ENCODE measurements at regions not wholly inside any gene's neighbourhood (a gene's known extent, or its start where the extent isn't known, plus 50 kb on each side); places are given as distances from the start of the nearest gene placed in this dataset.
A peak's percentile ranks its signal among the peaks of the same experiment; 100 is the strongest.

- TF ChIP-seq CTCF (IDR thresholded peaks at IDR 0.05): peak in 1 of 6 experiments; percentile 4
- TF ChIP-seq POLR2A (IDR thresholded peaks at IDR 0.05): no peak
- H3K4me3 ChIP-seq: no peak overlapping the region
- no peaks in the 10 kb centered on the region for H3K9me3 ChIP-seq (replicated peaks in 1 of 3)
- H3K36me3 ChIP-seq (replicated peaks in 1 of 2): no peaks in the 10 kb centered on the region
- peak; percentile 52 to 84 (median 75) for DNase-seq
- no peak overlapping the region for H3K27ac ChIP-seq
- peaks cover 4 to 5% of the 10 kb centered on the region in 2 donors for H3K4me1 ChIP-seq (replicated peaks in 1 of 2)
- intact Hi-C loops (cut with DNase I): no loop called here
- no peaks in the 10 kb centered on the region for H3K27me3 ChIP-seq
Measured at GRCh38 chr17:69960755-69961154, 114.3 kb upstream of the KCNJ16 start.

DNA sequence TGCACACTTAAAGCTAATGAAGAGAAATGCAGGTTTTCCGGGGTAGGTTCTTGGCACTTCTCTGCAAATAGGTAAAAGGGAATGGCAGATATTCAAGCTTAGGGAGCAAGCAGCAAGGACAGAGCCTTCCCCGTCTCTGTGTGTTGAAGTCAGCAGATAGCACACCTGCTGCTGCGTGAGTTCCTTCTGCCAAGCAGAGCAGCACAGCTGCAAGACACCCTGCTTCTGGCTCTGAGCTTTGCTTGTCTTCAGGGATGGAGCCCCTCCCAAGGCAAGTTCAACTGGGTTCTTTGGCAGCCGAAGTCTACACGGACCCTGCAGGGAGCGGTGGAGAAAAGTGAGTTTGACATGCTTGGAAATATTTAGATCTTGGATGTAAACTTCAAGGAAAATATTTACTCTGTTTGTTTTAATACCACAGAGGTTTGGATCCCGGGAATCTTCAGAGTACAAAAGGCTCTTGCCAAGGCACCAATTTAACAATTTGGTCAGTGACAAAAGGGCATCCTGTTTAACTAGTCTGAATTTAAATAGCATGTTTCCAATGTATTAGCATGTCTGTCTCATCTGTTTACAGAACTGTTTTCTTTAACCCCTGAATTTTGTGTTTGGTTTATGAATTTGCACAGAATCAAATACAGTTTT lies 113.4 kb upstream of the KCNJ16 start:
- intact Hi-C loops (cut with DNase I): no loop called here
- peak in 2 of 7 donors; percentile 8 to 15 for DNase-seq
- TF ChIP-seq CTCF (IDR thresholded peaks at IDR 0.05) (no peak), POLR2A (IDR thresholded peaks at IDR 0.05) (no peak)
- 47 to 66% (median 53%) methylated on average over 7 of the region's 7 CpGs for WGBS, 4 donors
- peaks cover 4 to 5% of the 10 kb centered on the region in 2 donors for H3K4me1 ChIP-seq (replicated peaks in 1 of 2)
- H3K9me3 ChIP-seq (replicated peaks in 1 of 3): no peaks in the 10 kb centered on the region
- H3K27me3 ChIP-seq: no peaks in the 10 kb centered on the region
- no peaks in the 10 kb centered on the region for H3K36me3 ChIP-seq (replicated peaks in 1 of 2)
- no peak overlapping the region for H3K27ac ChIP-seq
- no peak overlapping the region for H3K4me3 ChIP-seq

GRCh38 chr17:69962436-69962995 lies 112.5 kb upstream of the KCNJ16 start:
- TF ChIP-seq CTCF (IDR thresholded peaks at IDR 0.05) (no peak), POLR2A (IDR thresholded peaks at IDR 0.05) (no peak)
- Histone ChIP-seq H3K9me3 (replicated peaks in 1 of 3) (no peaks in the 10 kb centered on the region), H3K36me3 (replicated peaks in 1 of 2) (no peaks in the 10 kb centered on the region), H3K27me3 (no peaks in the 10 kb centered on the region), H3K4me1 (replicated peaks in 1 of 2) (peaks cover 4 to 5% of the 10 kb centered on the region in 2 donors), H3K27ac (no peak overlapping the region), H3K4me3 (no peak overlapping the region)
- WGBS, 4 donors: 79 to 87% (median 81%) methylated on average over 2 of the region's 2 CpGs
- no peak for DNase-seq
- intact Hi-C loops (cut with DNase I): no loop called here

- Histone ChIP-seq H3K9me3 (replicated peaks in 1 of 3) (no peaks in the 10 kb centered on the region), H3K27ac (no peak overlapping the region), H3K27me3 (no peaks in the 10 kb centered on the region), H3K4me3 (no peak overlapping the region), H3K36me3 (replicated peaks in 1 of 2) (no peaks in the 10 kb centered on the region), H3K4me1 (replicated peaks in 1 of 2) (no peaks in the 10 kb centered on the region)
- intact Hi-C loops (cut with DNase I): no loop called here
- DNase-seq: peak in 1 of 7 donors; percentile 17
- WGBS, 4 donors: 56 to 73% (median 64%) methylated on average over 3 of the region's 3 CpGs
- TF ChIP-seq POLR2A (IDR thresholded peaks at IDR 0.05) (no peak), CTCF (IDR thresholded peaks at IDR 0.05) (no peak)
Measured at GRCh38 chr17:69967910-69968411, 107.1 kb upstream of the KCNJ16 start.

Measured in adrenal gland (tissue), 9 donors.